ENCODE measurements at regions not wholly inside any gene's neighbourhood (a gene's known extent, or its start where the extent isn't known, plus 50 kb on each side); places are given as distances from the start of the nearest gene placed in this dataset.

GRCh38 chr9:23215688-23216087 lies 610.4 kb downstream of the ELAVL2 start:
- Histone ChIP-seq H4K8ac (ENCODE audit: low read depth in 2 of 2, low read length in 2 of 2) (no peak overlapping the region), H2AK5ac (ENCODE audit: low read depth, low read length) (no peak overlapping the region), H3K56ac (ENCODE audit: extremely low read depth, insufficient read depth, low read length) (no peak overlapping the region), H3K9ac (ENCODE audit: low read depth, low read length) (no peak overlapping the region), H3K4ac (ENCODE audit: low read depth, low read length) (no peak overlapping the region), H3K4me2 (ENCODE audit: low read depth, low read length) (no peak overlapping the region), H4K20me1 (ENCODE audit: insufficient read depth, low read length) (no peaks in the 10 kb centered on the region), H3K4me3 (ENCODE audit: insufficient read depth, low read depth, low read length) (no peak overlapping the region), H2BK20ac (ENCODE audit: low read depth, low read length) (no peak overlapping the region), H3K23ac (ENCODE audit: low read depth, low read length) (no peak overlapping the region), H2AFZ (replicated peaks; ENCODE audit: low read length, poor library complexity) (no peak overlapping the region), H2BK5ac (ENCODE audit: low read depth, low read length, poor library complexity, severe bottlenecking) (no peak overlapping the region), H3K27me3 (ENCODE audit: control insufficient read depth, insufficient read depth, low read length) (no peaks in the 10 kb centered on the region), H2AK9ac (replicated peaks; ENCODE audit: low read depth, low read length, poor library complexity) (no peak overlapping the region), H3K9me1 (ENCODE audit: insufficient read depth, low read length) (no peaks in the 10 kb centered on the region), H3K79me1 (ENCODE audit: low read depth in 1 of 2, low read length in 2 of 2) (no peaks in the 10 kb centered on the region), H3K14ac (replicated peaks; ENCODE audit: low read depth, low read length) (no peak overlapping the region), H3K18ac (ENCODE audit: low read depth, low read length) (no peak overlapping the region), H3K36me3 (ENCODE audit: control insufficient read depth, insufficient read depth, low read length) (no peaks in the 10 kb centered on the region), H2BK15ac (ENCODE audit: low read depth, low read length) (no peak overlapping the region), H3K4me1 (ENCODE audit: control insufficient read depth, insufficient read depth, low read length) (no peaks in the 10 kb centered on the region), H4K91ac (ENCODE audit: insufficient read depth, low read depth, low read length) (no peak overlapping the region), H3K9me3 (ENCODE audit: control insufficient read depth, insufficient read depth, low read length) (no peaks in the 10 kb centered on the region), H3K27ac (ENCODE audit: insufficient read depth, low read length) (no peak overlapping the region), H2BK120ac (ENCODE audit: low read depth, low read length) (no peak overlapping the region), H4K5ac (ENCODE audit: low read depth, low read length) (no peak overlapping the region)
- dilution Hi-C loops (cut with HindIII; ENCODE audit: low sequenced_read_pairs, unreplicated experiment): no loop called here
- BruUV-seq (replicated peaks): no TSS peak
- TF ChIP-seq CHD1 (IDR thresholded peaks at IDR 0.05; ENCODE audit: low read depth, low read length): no peak
- no peak for TF ChIP-seq SMC3 (IDR thresholded peaks at IDR 0.05; ENCODE audit: low read depth, low read length)
- no peak for TF ChIP-seq FOS (IDR thresholded peaks at IDR 0.05; ENCODE audit: low read depth, low read length)
- no peak for TF ChIP-seq RCOR1 (IDR thresholded peaks at IDR 0.05; ENCODE audit: insufficient replicate concordance, low read length)
- no peak for TF ChIP-seq NFE2L2 (IDR thresholded peaks at IDR 0.05; ENCODE audit: low read depth, low read length)
- TF ChIP-seq RAD21 (IDR thresholded peaks at IDR 0.05; ENCODE audit: low read length): no peak
- no peak for TF ChIP-seq MAFK (IDR thresholded peaks at IDR 0.05; ENCODE audit: low read depth, low read length)
- TF ChIP-seq MAZ (IDR thresholded peaks at IDR 0.05; ENCODE audit: borderline replicate concordance, low read depth, low read length): no peak
- TF ChIP-seq ELK1 (IDR thresholded peaks at IDR 0.05; ENCODE audit: borderline replicate concordance, low read depth, low read length): no peak
- no peak for TF ChIP-seq POLR2A (IDR thresholded peaks at IDR 0.05; ENCODE audit: low read depth, low read length)
- no peak for TF ChIP-seq BHLHE40 (IDR thresholded peaks at IDR 0.05; ENCODE audit: low read depth, low read length)
- TF ChIP-seq, protein P1, sequence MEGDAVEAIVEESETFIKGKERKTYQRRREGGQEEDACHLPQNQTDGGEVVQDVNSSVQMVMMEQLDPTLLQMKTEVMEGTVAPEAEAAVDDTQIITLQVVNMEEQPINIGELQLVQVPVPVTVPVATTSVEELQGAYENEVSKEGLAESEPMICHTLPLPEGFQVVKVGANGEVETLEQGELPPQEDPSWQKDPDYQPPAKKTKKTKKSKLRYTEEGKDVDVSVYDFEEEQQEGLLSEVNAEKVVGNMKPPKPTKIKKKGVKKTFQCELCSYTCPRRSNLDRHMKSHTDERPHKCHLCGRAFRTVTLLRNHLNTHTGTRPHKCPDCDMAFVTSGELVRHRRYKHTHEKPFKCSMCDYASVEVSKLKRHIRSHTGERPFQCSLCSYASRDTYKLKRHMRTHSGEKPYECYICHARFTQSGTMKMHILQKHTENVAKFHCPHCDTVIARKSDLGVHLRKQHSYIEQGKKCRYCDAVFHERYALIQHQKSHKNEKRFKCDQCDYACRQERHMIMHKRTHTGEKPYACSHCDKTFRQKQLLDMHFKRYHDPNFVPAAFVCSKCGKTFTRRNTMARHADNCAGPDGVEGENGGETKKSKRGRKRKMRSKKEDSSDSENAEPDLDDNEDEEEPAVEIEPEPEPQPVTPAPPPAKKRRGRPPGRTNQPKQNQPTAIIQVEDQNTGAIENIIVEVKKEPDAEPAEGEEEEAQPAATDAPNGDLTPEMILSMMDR (conservative IDR thresholded peaks at IDR 0.05; ENCODE audit: low read depth, low read length): no peak
- no peak for TF ChIP-seq CEBPB (IDR thresholded peaks at IDR 0.05; ENCODE audit: low read depth, low read length)
- TF ChIP-seq, protein P2, sequence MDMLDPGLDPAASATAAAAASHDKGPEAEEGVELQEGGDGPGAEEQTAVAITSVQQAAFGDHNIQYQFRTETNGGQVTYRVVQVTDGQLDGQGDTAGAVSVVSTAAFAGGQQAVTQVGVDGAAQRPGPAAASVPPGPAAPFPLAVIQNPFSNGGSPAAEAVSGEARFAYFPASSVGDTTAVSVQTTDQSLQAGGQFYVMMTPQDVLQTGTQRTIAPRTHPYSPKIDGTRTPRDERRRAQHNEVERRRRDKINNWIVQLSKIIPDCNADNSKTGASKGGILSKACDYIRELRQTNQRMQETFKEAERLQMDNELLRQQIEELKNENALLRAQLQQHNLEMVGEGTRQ (IDR thresholded peaks at IDR 0.05; ENCODE audit: low read depth, low read length): no peak
- TF ChIP-seq RFX5 (IDR thresholded peaks at IDR 0.05; ENCODE audit: low read depth, low read length): no peak
- TF ChIP-seq MXI1 (IDR thresholded peaks at IDR 0.05; ENCODE audit: borderline replicate concordance, low read depth, low read length): no peak
- WGBS, 2 experiments (ENCODE audit: extremely low coverage in 2 of 2, insufficient read length in 1 of 2): no CpG with 5 or more reads among the region's 5 CpGs
- intact Hi-C loops (cut with micrococcal nuclease): no loop called here
- ATAC-seq (ENCODE audit: low read depth): no peak
- POLR2A ChIA-PET (ENCODE audit: unreplicated experiment): no interaction called here
- no peak for DNase-seq
- in situ Hi-C loops (cut with MboI; ENCODE audit: low sequenced_read_pairs): no loop called here
- CTCF ChIA-PET: interaction anchor here (0.5 kb wide), 1 partner anchor 439 kb away, joined by 3 read pairs; no protein-coding TSS in a partner anchor

All from IMR-90 (cell line).